ENCODE measurements at regions not wholly inside any gene's neighbourhood (a gene's known extent, or its start where the extent isn't known, plus 50 kb on each side); places are given as distances from the start of the nearest gene placed in this dataset.
A peak's percentile ranks its signal among the peaks of the same experiment; 100 is the strongest.

DNA sequence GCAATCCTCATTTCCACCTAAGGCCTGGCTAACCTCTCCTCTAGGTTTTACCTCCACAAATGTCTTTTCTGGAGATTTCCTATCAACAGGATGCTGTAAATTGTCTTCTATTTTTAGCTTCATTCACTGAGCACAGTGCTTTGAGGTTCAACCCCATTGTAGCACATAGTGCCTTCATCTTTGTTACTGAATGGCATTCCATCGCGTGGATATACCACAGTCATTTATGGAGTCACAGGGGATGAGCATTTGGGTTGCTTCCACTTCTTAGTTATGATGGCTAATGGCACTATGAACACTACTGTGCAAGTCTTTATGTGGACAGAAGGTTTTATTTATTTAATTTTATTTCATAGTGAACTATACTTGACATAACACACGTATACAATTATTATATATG lies 387.1 kb downstream of the SMOC2 start:
- H3K27ac Mint-ChIP-seq = no peak overlapping the region
- H3K36me3 Mint-ChIP-seq = peaks cover 2% of the 10 kb centered on the region
- H3F3A ChIP-seq (ENCODE audit: low read depth) = peaks cover 8% of the 10 kb centered on the region
- DNase-seq (ENCODE audit: low spot score) = no peak
- H3K4me2 ChIP-seq = no peak overlapping the region
- H3K27ac ChIP-seq = no peak overlapping the region
- no peaks in the 10 kb centered on the region for H3K9me3 ChIP-seq (ENCODE audit: low read depth)
- H3K4me3 Mint-ChIP-seq = no peak overlapping the region
- no peak overlapping the region for H2AFZ ChIP-seq (replicated peaks)
- no peaks in the 10 kb centered on the region for H3K36me3 ChIP-seq
- TF ChIP-seq EZH2 (IDR thresholded peaks at IDR 0.05) = no peak
- TF ChIP-seq, protein P1, sequence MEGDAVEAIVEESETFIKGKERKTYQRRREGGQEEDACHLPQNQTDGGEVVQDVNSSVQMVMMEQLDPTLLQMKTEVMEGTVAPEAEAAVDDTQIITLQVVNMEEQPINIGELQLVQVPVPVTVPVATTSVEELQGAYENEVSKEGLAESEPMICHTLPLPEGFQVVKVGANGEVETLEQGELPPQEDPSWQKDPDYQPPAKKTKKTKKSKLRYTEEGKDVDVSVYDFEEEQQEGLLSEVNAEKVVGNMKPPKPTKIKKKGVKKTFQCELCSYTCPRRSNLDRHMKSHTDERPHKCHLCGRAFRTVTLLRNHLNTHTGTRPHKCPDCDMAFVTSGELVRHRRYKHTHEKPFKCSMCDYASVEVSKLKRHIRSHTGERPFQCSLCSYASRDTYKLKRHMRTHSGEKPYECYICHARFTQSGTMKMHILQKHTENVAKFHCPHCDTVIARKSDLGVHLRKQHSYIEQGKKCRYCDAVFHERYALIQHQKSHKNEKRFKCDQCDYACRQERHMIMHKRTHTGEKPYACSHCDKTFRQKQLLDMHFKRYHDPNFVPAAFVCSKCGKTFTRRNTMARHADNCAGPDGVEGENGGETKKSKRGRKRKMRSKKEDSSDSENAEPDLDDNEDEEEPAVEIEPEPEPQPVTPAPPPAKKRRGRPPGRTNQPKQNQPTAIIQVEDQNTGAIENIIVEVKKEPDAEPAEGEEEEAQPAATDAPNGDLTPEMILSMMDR (IDR thresholded peaks at IDR 0.05) = no peak
- no peak for TF ChIP-seq EZH2phosphoT487 (IDR thresholded peaks at IDR 0.05)
- no peaks in the 10 kb centered on the region for H3K9me3 Mint-ChIP-seq
- no peaks in the 10 kb centered on the region for H3K79me2 ChIP-seq (ENCODE audit: low read depth)
- peaks cover 38% of the 10 kb centered on the region for H3K4me1 Mint-ChIP-seq
- H3K9ac ChIP-seq = no peak overlapping the region
- peaks cover 4% of the 10 kb centered on the region for H3K27me3 Mint-ChIP-seq (ENCODE audit: insufficient read depth, low read depth)
- H3K27me3 ChIP-seq = no peaks in the 10 kb centered on the region
- no peak overlapping the region for H3K4me3 ChIP-seq
- H4K20me1 ChIP-seq (ENCODE audit: low read depth) = no peaks in the 10 kb centered on the region
- H3K4me1 ChIP-seq = peaks cover 17% of the 10 kb centered on the region

GRCh38 chr6:168827586-168827871 lies 386.5 kb downstream of the SMOC2 start:
- peaks cover 8% of the 10 kb centered on the region for H3F3A ChIP-seq (ENCODE audit: low read depth)
- H3K79me2 ChIP-seq (ENCODE audit: low read depth) = no peaks in the 10 kb centered on the region
- H3K4me2 ChIP-seq = no peak overlapping the region
- no peak overlapping the region for H3K4me3 ChIP-seq
- peaks cover 4% of the 10 kb centered on the region for H3K27me3 Mint-ChIP-seq (ENCODE audit: insufficient read depth, low read depth)
- TF ChIP-seq EZH2 (IDR thresholded peaks at IDR 0.05) (no peak), EZH2phosphoT487 (IDR thresholded peaks at IDR 0.05) (no peak)
- TF ChIP-seq, protein P1 (IDR thresholded peaks at IDR 0.05) = no peak
- peak overlapping the region; percentile 39 for H3K27ac Mint-ChIP-seq
- no peak overlapping the region for H3K27ac ChIP-seq
- no peaks in the 10 kb centered on the region for H3K9me3 Mint-ChIP-seq
- peaks cover 2% of the 10 kb centered on the region for H3K36me3 Mint-ChIP-seq
- H3K27me3 ChIP-seq = no peaks in the 10 kb centered on the region
- H2AFZ ChIP-seq (replicated peaks) = peak overlapping the region; percentile 9
- H3K4me1 ChIP-seq = peaks cover 17% of the 10 kb centered on the region
- H3K36me3 ChIP-seq = no peaks in the 10 kb centered on the region
- no peak overlapping the region for H3K4me3 Mint-ChIP-seq
- H3K4me1 Mint-ChIP-seq = peaks cover 38% of the 10 kb centered on the region
- no peak overlapping the region for H3K9ac ChIP-seq
- no peaks in the 10 kb centered on the region for H4K20me1 ChIP-seq (ENCODE audit: low read depth)
- no peaks in the 10 kb centered on the region for H3K9me3 ChIP-seq (ENCODE audit: low read depth)
- DNase-seq (ENCODE audit: low spot score) = no peak

DNA sequence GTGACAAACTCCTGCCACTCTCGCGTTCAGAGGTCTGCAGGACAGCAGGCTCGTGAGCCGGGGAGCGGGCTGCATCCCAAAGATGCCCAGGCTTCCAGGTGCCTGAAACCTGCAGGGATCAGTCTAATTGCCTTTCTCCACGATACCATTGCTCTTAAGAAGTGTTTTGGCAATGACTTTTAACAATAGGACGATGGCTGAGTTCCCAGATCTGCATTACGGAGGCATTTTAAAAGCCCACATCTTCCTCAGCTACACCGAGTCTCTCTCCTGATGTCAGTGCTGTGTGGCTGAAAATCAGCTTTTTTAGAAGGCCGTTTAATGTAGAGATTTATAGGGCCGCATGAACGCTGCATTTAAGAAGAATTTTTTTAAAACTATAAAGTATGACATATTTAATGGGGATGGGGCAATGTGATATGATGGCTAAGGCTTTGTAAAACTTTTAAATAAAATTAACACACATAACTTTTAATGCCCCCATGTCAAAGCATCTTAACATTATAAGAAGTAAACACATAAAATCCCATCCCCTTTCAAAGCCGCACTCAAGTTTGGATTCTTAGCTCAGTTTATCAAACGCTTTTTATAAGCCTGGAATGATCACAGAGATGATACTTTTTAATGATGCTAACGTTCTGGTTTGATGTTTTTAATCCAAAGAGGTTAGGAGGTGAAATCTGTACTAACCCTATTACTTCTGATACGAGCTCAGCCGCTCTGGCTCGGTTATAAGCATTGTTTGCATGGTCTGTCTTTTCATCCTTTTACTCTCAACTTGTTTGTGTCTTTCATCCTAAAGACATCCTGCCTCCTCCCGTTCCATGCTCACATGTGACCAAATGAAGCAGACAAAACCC lies 386.0 kb downstream of the SMOC2 start:
- Histone ChIP-seq H4K20me1 (ENCODE audit: low read depth) (no peaks in the 10 kb centered on the region), H2AFZ (replicated peaks) (peak overlapping the region; percentile 9), H3K4me1 (peaks cover 17% of the 10 kb centered on the region), H3K9me3 (ENCODE audit: low read depth) (no peaks in the 10 kb centered on the region), H3K27ac (no peak overlapping the region), H3K36me3 (no peaks in the 10 kb centered on the region), H3K4me2 (no peak overlapping the region), H3K27me3 (no peaks in the 10 kb centered on the region), H3K4me3 (no peak overlapping the region), H3K9ac (no peak overlapping the region), H3K79me2 (ENCODE audit: low read depth) (no peaks in the 10 kb centered on the region), H3F3A (ENCODE audit: low read depth) (peaks cover 8% of the 10 kb centered on the region)
- peaks cover 4% of the 10 kb centered on the region for H3K27me3 Mint-ChIP-seq (ENCODE audit: insufficient read depth, low read depth)
- TF ChIP-seq EZH2phosphoT487 (IDR thresholded peaks at IDR 0.05) = no peak
- peak; percentile 29 for DNase-seq (ENCODE audit: low spot score)
- H3K4me3 Mint-ChIP-seq = no peak overlapping the region
- H3K36me3 Mint-ChIP-seq = peaks cover 2% of the 10 kb centered on the region
- H3K4me1 Mint-ChIP-seq = peaks cover 41% of the 10 kb centered on the region
- H3K9me3 Mint-ChIP-seq = no peaks in the 10 kb centered on the region
- peak overlapping the region; percentile 39 for H3K27ac Mint-ChIP-seq

DNA sequence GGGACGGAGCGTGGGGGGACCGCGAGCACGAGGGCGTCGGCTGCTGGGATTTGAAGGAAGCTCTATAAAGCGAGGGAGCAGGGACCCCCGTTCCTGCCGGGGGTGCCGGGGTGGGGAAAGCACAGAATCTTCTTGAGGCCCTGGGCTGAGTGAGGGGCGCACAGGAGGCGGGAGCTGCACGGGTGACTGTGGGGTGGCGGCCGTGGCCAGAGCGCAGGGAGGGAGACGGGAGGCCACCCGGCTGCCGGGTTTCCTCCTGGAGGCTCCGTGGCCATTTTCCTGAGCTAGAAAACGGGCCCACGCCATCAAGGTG lies 385.1 kb downstream of the SMOC2 start:
- no peaks in the 10 kb centered on the region for H4K20me1 ChIP-seq (ENCODE audit: low read depth)
- H3K27ac ChIP-seq = no peak overlapping the region
- H3K4me1 Mint-ChIP-seq = peaks cover 41% of the 10 kb centered on the region
- no peak for DNase-seq (ENCODE audit: low spot score)
- no peaks in the 10 kb centered on the region for H3K36me3 ChIP-seq
- H3K36me3 Mint-ChIP-seq = peaks cover 2% of the 10 kb centered on the region
- H3K4me3 ChIP-seq = no peak overlapping the region
- TF ChIP-seq, protein P1 (IDR thresholded peaks at IDR 0.05) = no peak
- TF ChIP-seq EZH2 (IDR thresholded peaks at IDR 0.05) = no peak
- TF ChIP-seq EZH2phosphoT487 (IDR thresholded peaks at IDR 0.05) = no peak
- no peaks in the 10 kb centered on the region for H3K9me3 ChIP-seq (ENCODE audit: low read depth)
- peaks cover 17% of the 10 kb centered on the region for H3K4me1 ChIP-seq
- H3K9me3 Mint-ChIP-seq = no peaks in the 10 kb centered on the region
- H2AFZ ChIP-seq (replicated peaks) = no peak overlapping the region
- H3K9ac ChIP-seq = no peak overlapping the region
- no peaks in the 10 kb centered on the region for H3K79me2 ChIP-seq (ENCODE audit: low read depth)
- no peak overlapping the region for H3K4me2 ChIP-seq
- H3K4me3 Mint-ChIP-seq = no peak overlapping the region
- H3K27me3 ChIP-seq = no peaks in the 10 kb centered on the region
- H3F3A ChIP-seq (ENCODE audit: low read depth) = peaks cover 8% of the 10 kb centered on the region
- H3K27ac Mint-ChIP-seq = no peak overlapping the region
- peaks cover 2% of the 10 kb centered on the region for H3K27me3 Mint-ChIP-seq (ENCODE audit: insufficient read depth, low read depth)
